ENCODE measurements at regions not wholly inside any gene's neighbourhood (a gene's known extent, or its start where the extent isn't known, plus 50 kb on each side); places are given as distances from the start of the nearest gene placed in this dataset.

DNA sequence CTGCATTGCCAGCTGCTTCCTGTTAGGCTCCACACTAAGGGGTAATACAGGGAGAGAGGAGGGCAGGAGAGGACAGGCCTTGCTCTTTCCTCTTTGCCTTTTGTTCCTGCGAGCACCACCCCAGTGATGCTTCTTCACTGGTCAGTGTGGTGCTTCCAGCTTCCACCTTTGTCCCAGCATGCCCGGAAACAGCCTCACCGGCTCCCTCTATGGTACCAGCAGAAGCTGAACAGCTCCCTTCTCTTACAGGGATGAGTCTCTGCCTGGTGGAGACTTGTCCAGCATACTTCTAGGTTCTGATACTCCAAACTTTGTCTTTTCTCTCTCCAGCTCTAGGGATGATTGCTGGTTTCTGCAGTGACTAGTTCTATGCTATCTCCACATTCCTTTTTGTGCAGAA, 413.3 kb downstream of the TSN start:
- 74% methylated on average over 3 of the region's 3 CpGs for WGBS (ENCODE audit: insufficient coverage)

DNA sequence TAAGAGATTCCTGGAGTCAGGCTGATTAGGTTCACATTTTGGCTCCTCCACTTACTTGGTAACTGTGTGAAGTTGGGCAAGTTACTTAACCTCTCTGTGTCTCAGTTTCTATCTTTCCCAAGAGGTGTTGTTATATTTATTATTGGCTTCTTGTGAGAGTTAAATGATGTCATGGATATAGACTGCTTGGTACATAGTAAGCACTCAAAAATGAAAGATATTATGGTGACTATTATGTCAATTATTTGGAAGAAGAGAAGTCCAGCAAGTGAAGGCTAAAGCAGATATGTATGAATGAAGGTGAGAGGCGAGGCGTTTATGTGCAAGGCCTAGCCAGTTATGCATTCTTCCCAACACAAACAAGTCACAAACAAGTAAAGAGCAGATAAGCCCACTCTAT, 417.4 kb downstream of the TSN start:
- peaks cover 9% of the 10 kb centered on the region for H3K4me1 ChIP-seq (ENCODE audit: control insufficient read depth, insufficient read depth, low read length)
- no peak overlapping the region for H3K27ac ChIP-seq (ENCODE audit: low read depth, low read length)
- WGBS (ENCODE audit: insufficient coverage): no CpG with 5 or more reads among the region's 2 CpGs
- no peak for DNase-seq (ENCODE audit: low read depth in 4 of 6, low spot score in 6 of 6)
- H3K27me3 ChIP-seq (ENCODE audit: control insufficient read depth, insufficient read depth, low read length): no peaks in the 10 kb centered on the region
- H3K4me3 ChIP-seq (ENCODE audit: low read depth, low read length): no peak overlapping the region
- H3K9me3 ChIP-seq (ENCODE audit: control insufficient read depth, insufficient read depth, low read length): no peaks in the 10 kb centered on the region
- no peaks in the 10 kb centered on the region for H3K36me3 ChIP-seq (ENCODE audit: control insufficient read depth, insufficient read depth, low read length)

More for the DNA sequence above, 413.3 kb downstream of the TSN start:
- no peak for DNase-seq (ENCODE audit: low read depth in 4 of 6, low spot score in 6 of 6)
- Histone ChIP-seq H3K4me1 (ENCODE audit: control insufficient read depth, insufficient read depth, low read length) (peaks cover 17% of the 10 kb centered on the region), H3K27ac (ENCODE audit: low read depth, low read length) (no peak overlapping the region), H3K27me3 (ENCODE audit: control insufficient read depth, insufficient read depth, low read length) (no peaks in the 10 kb centered on the region), H3K9me3 (ENCODE audit: control insufficient read depth, insufficient read depth, low read length) (no peaks in the 10 kb centered on the region), H3K4me3 (ENCODE audit: low read depth, low read length) (no peak overlapping the region), H3K36me3 (ENCODE audit: control insufficient read depth, insufficient read depth, low read length) (no peaks in the 10 kb centered on the region)

- Histone ChIP-seq H3K4me1 (ENCODE audit: control insufficient read depth, insufficient read depth, low read length) (peaks cover 4% of the 10 kb centered on the region), H3K9me3 (ENCODE audit: control insufficient read depth, insufficient read depth, low read length) (no peaks in the 10 kb centered on the region), H3K36me3 (ENCODE audit: control insufficient read depth, insufficient read depth, low read length) (no peaks in the 10 kb centered on the region), H3K27me3 (ENCODE audit: control insufficient read depth, insufficient read depth, low read length) (no peaks in the 10 kb centered on the region), H3K27ac (ENCODE audit: low read depth, low read length) (no peak overlapping the region), H3K4me3 (ENCODE audit: low read depth, low read length) (no peak overlapping the region)
- DNase-seq (ENCODE audit: low read depth in 4 of 6, low spot score in 6 of 6): no peak
- WGBS (ENCODE audit: insufficient coverage): 68% methylated on average over 4 of the region's 6 CpGs
Observed at GRCh38 chr2:122174061-122174460, 418.6 kb downstream of the TSN start.

DNA sequence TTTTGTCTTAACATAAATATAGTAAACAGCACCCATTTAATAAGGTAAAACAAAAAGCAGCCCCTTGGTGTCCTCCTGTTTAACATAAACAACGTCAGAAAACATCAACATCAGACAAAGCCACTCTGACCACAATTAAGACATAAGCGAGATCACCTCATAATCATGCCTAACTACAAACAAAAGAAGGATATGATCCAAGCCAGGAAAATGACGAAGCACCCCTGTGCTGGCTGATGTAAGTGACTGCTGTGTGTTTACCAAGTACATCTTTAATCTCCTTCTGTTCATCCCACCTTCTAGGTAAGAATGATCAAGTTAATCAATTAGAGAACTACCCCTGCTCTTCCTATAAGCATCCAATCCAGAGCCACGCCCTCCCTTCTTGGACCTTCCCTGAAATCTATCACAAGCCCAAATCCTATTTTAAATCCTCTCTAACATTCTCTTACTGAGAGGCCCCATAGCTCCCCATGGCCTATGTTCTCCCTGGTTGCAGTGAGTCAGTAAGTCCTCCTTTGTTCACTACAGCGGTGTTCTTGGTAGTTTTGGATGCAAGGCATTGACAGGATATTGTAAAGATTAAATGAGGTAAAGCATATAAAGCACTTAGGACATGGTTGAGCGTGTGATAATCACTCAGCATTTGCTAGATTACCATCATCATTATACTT, 424.2 kb downstream of the TSN start:
- H3K9me3 ChIP-seq (ENCODE audit: control insufficient read depth, insufficient read depth, low read length): no peaks in the 10 kb centered on the region
- H3K4me3 ChIP-seq (ENCODE audit: low read depth, low read length): no peak overlapping the region
- WGBS (ENCODE audit: insufficient coverage): 93% methylated on average over 3 of the region's 6 CpGs
- no peaks in the 10 kb centered on the region for H3K36me3 ChIP-seq (ENCODE audit: control insufficient read depth, insufficient read depth, low read length)
- no peak overlapping the region for H3K27ac ChIP-seq (ENCODE audit: low read depth, low read length)
- no peak for DNase-seq (ENCODE audit: low read depth in 4 of 6, low spot score in 6 of 6)
- H3K27me3 ChIP-seq (ENCODE audit: control insufficient read depth, insufficient read depth, low read length): no peaks in the 10 kb centered on the region
- H3K4me1 ChIP-seq (ENCODE audit: control insufficient read depth, insufficient read depth, low read length): no peaks in the 10 kb centered on the region

GRCh38 chr2:122180972-122181371, 425.5 kb downstream of the TSN start:
- Histone ChIP-seq H3K4me3 (ENCODE audit: low read depth, low read length) (no peak overlapping the region), H3K27me3 (ENCODE audit: control insufficient read depth, insufficient read depth, low read length) (no peaks in the 10 kb centered on the region), H3K4me1 (ENCODE audit: control insufficient read depth, insufficient read depth, low read length) (no peaks in the 10 kb centered on the region), H3K9me3 (ENCODE audit: control insufficient read depth, insufficient read depth, low read length) (no peaks in the 10 kb centered on the region), H3K36me3 (ENCODE audit: control insufficient read depth, insufficient read depth, low read length) (no peaks in the 10 kb centered on the region), H3K27ac (ENCODE audit: low read depth, low read length) (no peak overlapping the region)
- 100% methylated on average over 1 of the region's 1 CpG for WGBS (ENCODE audit: insufficient coverage)
- DNase-seq (ENCODE audit: low read depth in 4 of 6, low spot score in 6 of 6): no peak

DNA sequence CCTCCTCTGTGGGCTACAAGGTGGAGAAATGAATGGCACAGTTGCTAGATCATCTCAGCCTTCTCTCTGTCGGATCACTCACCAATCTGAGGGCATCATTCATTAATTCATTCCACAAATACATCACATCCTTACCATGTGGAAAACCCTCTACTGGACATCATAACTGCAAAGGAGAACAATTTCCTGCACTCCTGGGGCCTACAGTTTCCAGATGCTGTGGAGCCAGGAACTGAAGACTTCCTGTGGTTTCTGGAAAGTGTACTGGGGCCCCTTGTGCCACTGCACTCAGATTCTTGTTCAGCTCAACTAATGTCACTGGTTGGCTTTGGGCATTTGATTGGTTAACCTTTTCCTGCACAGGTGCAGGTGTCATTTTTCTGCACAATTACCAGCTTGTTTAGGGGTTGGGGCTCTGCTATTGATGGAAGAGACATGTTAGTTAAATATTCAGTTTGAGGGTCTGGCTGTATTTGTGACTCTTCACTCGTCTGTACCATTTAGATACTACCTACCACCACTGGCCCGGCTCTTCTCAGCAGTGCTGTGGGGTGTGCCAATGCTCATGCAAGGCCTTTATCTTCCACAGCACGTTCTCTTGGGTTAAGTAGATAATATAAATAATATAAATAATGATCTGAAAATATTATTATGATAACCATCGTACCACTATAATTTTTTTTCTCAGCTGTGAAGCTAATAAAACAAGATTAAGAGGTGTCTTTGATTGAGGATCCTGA, 427.3 kb downstream of the TSN start:
- Histone ChIP-seq H3K27me3 (ENCODE audit: control insufficient read depth, insufficient read depth, low read length) (no peaks in the 10 kb centered on the region), H3K9me3 (ENCODE audit: control insufficient read depth, insufficient read depth, low read length) (no peaks in the 10 kb centered on the region), H3K36me3 (ENCODE audit: control insufficient read depth, insufficient read depth, low read length) (no peaks in the 10 kb centered on the region), H3K27ac (ENCODE audit: low read depth, low read length) (no peak overlapping the region), H3K4me3 (ENCODE audit: low read depth, low read length) (no peak overlapping the region), H3K4me1 (ENCODE audit: control insufficient read depth, insufficient read depth, low read length) (no peaks in the 10 kb centered on the region)
- 89% methylated on average over 1 of the region's 5 CpGs for WGBS (ENCODE audit: insufficient coverage)
- DNase-seq (ENCODE audit: low read depth in 4 of 6, low spot score in 6 of 6): no peak

DNA sequence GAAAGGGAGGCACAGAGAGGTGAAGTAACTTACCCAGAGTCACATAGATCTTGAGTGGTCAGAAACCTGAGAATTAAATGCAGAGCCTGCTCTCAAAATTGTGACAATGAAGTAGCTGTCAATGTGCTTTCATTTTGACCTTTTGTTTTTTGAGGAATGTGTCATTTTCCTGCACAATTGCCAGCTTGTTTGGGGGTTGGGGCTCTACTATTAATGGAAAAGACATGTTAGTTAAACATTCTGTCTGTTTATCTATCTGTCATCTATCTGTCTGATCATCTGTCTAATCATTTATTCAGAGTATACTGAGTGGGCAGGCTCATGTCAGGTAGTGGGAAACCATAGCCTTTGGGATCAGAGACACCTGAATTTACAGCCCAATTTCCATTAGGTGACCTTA, 428.4 kb downstream of the TSN start:
- no peak overlapping the region for H3K4me3 ChIP-seq (ENCODE audit: low read depth, low read length)
- no peaks in the 10 kb centered on the region for H3K27me3 ChIP-seq (ENCODE audit: control insufficient read depth, insufficient read depth, low read length)
- no peaks in the 10 kb centered on the region for H3K36me3 ChIP-seq (ENCODE audit: control insufficient read depth, insufficient read depth, low read length)
- no peaks in the 10 kb centered on the region for H3K9me3 ChIP-seq (ENCODE audit: control insufficient read depth, insufficient read depth, low read length)
- H3K4me1 ChIP-seq (ENCODE audit: control insufficient read depth, insufficient read depth, low read length): no peaks in the 10 kb centered on the region
- no peak for DNase-seq (ENCODE audit: low read depth in 4 of 6, low spot score in 6 of 6)
- no peak overlapping the region for H3K27ac ChIP-seq (ENCODE audit: low read depth, low read length)

DNA sequence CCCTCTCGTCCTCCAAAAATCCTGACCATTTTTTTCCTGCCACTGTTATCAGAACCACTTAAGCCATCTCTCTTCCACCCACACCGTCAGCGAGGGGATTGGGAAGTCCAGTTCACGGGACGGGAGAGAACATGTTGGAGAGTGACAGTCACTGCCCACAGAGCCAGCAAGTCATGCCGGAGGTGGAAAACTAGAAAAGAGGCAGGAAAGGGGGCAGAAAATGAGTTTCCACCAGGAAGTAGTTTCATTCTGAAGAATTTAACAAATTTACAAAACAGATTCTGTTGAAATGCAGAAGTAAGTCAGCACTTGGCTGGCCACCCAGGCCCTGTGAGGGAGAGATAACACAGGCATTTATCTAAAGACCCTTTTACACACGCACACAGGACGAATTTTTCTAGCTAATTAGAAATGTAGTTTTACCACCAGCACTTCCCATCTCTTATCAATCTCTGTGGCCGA, 431.3 kb downstream of the TSN start:
- no peaks in the 10 kb centered on the region for H3K36me3 ChIP-seq (ENCODE audit: control insufficient read depth, insufficient read depth, low read length)
- H3K9me3 ChIP-seq (ENCODE audit: control insufficient read depth, insufficient read depth, low read length): no peaks in the 10 kb centered on the region
- no peaks in the 10 kb centered on the region for H3K27me3 ChIP-seq (ENCODE audit: control insufficient read depth, insufficient read depth, low read length)
- DNase-seq (ENCODE audit: low read depth in 4 of 6, low spot score in 6 of 6): no peak
- no peak overlapping the region for H3K4me3 ChIP-seq (ENCODE audit: low read depth, low read length)
- H3K27ac ChIP-seq (ENCODE audit: low read depth, low read length): no peak overlapping the region
- no peaks in the 10 kb centered on the region for H3K4me1 ChIP-seq (ENCODE audit: control insufficient read depth, insufficient read depth, low read length)
- WGBS (ENCODE audit: insufficient coverage): 100% methylated on average over 1 of the region's 9 CpGs

DNA sequence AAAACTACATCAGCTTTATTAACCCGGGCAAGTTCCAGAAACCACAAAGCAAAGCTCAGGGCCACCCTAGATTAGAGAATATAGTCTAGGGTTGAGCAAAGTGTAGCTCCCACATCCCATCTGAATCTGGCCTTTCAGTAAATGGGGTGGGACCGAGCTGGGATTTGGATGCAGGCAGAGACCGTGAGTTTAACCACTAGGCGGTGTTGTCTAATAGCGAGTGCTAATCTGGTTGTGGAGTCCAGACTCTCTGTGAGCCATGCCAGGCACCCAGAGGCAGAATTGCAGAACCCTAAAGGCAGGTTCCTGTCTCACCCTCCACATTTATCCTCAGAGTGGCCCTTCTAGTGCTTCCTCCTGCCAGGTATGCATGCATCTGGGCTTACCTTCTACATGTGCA, 435.9 kb downstream of the TSN start:
- WGBS (ENCODE audit: insufficient coverage): 47% methylated on average over 4 of the region's 5 CpGs
- Histone ChIP-seq H3K4me1 (ENCODE audit: control insufficient read depth, insufficient read depth, low read length) (no peaks in the 10 kb centered on the region), H3K27ac (ENCODE audit: low read depth, low read length) (no peak overlapping the region), H3K36me3 (ENCODE audit: control insufficient read depth, insufficient read depth, low read length) (no peaks in the 10 kb centered on the region), H3K27me3 (ENCODE audit: control insufficient read depth, insufficient read depth, low read length) (no peaks in the 10 kb centered on the region), H3K9me3 (ENCODE audit: control insufficient read depth, insufficient read depth, low read length) (peaks cover 3% of the 10 kb centered on the region), H3K4me3 (ENCODE audit: low read depth, low read length) (no peak overlapping the region)
- peak in 2 of 6 donors; percentile 44 to 57 for DNase-seq (ENCODE audit: low read depth in 4 of 6, low spot score in 6 of 6)

DNA sequence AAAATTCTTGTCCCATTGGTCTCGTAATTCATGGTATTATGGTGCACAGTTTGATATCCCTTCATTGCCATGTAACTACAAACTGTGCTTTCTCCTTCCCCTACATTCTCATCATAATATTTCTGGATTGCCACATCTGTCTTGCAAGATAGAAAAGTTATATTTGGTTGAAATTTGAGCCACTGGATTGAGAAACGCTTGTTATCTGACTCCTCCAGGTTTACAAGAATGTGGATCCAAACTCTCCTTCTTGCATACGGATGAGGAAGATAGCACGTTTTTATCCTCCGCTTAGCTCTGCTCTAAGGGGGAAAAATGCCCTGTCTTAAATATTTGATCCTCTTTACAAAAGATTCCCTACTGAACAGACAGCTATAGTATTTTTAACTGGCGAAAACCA, 438.2 kb downstream of the TSN start:
- H3K27ac ChIP-seq (ENCODE audit: low read depth, low read length): no peak overlapping the region
- no peaks in the 10 kb centered on the region for H3K4me1 ChIP-seq (ENCODE audit: control insufficient read depth, insufficient read depth, low read length)
- 79% methylated on average over 2 of the region's 6 CpGs for WGBS (ENCODE audit: insufficient coverage)
- no peak overlapping the region for H3K4me3 ChIP-seq (ENCODE audit: low read depth, low read length)
- no peaks in the 10 kb centered on the region for H3K36me3 ChIP-seq (ENCODE audit: control insufficient read depth, insufficient read depth, low read length)
- no peak for DNase-seq (ENCODE audit: low read depth in 4 of 6, low spot score in 6 of 6)
- H3K27me3 ChIP-seq (ENCODE audit: control insufficient read depth, insufficient read depth, low read length): no peaks in the 10 kb centered on the region
- H3K9me3 ChIP-seq (ENCODE audit: control insufficient read depth, insufficient read depth, low read length): peaks cover 3% of the 10 kb centered on the region

Data from spinal cord (tissue), 9 donors.